Omental fat pad (tissue), 3 donors: ENCODE measurements at regions not wholly inside any gene's neighbourhood (a gene's known extent, or its start where the extent isn't known, plus 50 kb on each side); places are given as distances from the start of the nearest gene placed in this dataset.

Source experiments
- ATAC-seq: fragments of 150-250 bp; one replicate; pipeline ENCODE4 v1.9.1; 2016; ENCODE audit warnings: mild to moderate bottlenecking, moderate library complexity; ENCODE audit not compliant: low FRiP score
- DNase-seq: peaks from one replicate; pipeline ENCODE4 v3.0.0-alpha.2; 2019; ENCODE audit warnings: low spot score
- TF ChIP-seq, protein P1 (sequence below), 3 donors: fragments of 450-650 bp; IDR thresholded peaks; one replicate each; pipeline ENCODE4 v1.5.1; 2016 to 2017; ENCODE audit warnings: antibody characterized with exemption in 3 of 3, mild to moderate bottlenecking in 3 of 3, moderate library complexity in 2 of 3

DNA sequence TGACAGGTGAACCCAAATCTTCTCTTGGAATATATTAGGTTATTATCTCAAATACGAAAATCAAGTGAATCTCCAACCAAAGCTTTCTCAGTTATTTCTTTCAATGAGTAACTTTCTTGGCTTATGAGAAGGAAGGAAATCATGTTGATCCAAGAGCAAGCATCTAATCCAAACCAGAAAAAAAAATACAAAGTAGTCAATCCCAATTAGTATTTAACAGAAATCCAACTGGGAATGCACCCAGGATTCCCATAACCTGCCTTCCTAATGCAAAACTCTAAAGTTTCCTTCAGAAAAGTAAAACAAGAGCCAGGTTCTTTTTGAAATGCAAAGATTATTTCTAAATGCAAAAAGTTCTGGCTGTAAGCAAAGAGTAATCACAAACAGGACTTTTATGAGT is 289.3 kb downstream of the SHOX2 start:
- TF ChIP-seq, protein P1, sequence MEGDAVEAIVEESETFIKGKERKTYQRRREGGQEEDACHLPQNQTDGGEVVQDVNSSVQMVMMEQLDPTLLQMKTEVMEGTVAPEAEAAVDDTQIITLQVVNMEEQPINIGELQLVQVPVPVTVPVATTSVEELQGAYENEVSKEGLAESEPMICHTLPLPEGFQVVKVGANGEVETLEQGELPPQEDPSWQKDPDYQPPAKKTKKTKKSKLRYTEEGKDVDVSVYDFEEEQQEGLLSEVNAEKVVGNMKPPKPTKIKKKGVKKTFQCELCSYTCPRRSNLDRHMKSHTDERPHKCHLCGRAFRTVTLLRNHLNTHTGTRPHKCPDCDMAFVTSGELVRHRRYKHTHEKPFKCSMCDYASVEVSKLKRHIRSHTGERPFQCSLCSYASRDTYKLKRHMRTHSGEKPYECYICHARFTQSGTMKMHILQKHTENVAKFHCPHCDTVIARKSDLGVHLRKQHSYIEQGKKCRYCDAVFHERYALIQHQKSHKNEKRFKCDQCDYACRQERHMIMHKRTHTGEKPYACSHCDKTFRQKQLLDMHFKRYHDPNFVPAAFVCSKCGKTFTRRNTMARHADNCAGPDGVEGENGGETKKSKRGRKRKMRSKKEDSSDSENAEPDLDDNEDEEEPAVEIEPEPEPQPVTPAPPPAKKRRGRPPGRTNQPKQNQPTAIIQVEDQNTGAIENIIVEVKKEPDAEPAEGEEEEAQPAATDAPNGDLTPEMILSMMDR (IDR thresholded peaks at IDR 0.05) = no peak
- ATAC-seq (no peak), DNase-seq (no peak)

DNA sequence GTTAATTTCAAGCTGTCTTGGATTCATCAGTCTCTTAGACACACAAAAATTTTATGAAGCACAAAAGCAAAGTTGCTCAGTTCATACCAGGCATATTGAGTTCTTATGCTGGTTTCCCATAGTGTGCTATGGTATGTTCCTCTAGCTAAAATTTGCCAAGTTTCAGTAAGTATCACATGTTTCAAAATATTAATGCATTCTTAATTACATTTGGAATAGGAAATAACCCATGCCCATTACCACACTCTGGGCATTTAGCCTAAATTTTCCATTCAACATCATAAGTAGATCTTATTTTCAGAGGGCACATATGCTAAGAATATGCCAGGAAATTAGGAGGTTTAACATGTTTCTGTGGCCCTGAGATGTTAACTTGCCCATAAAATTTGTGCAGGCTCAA is 289.9 kb downstream of the SHOX2 start:
- ATAC-seq = no peak
- TF ChIP-seq, protein P1 (IDR thresholded peaks at IDR 0.05) = no peak
- no peak for DNase-seq

DNA sequence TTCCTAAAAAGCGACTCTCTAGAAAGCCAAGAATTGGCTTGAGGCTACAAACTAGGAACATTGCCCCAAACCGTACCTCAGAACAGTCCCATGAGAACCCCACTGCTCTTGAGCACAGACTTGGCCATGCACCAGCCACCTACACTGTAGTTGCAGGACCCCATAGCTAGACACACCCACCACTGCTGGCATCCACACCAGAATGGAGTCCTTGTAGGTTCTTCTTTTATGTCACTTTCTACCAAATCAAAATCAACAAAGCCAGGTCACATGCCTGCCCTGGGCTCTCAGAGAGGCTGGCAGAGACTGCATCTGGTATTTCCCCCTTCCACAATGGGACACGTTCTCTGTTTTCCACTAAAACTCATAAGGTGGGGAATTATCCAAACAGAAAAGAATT is 290.5 kb downstream of the SHOX2 start:
- TF ChIP-seq, protein P1 (IDR thresholded peaks at IDR 0.05) = no peak
- no peak for ATAC-seq
- no peak for DNase-seq

DNA sequence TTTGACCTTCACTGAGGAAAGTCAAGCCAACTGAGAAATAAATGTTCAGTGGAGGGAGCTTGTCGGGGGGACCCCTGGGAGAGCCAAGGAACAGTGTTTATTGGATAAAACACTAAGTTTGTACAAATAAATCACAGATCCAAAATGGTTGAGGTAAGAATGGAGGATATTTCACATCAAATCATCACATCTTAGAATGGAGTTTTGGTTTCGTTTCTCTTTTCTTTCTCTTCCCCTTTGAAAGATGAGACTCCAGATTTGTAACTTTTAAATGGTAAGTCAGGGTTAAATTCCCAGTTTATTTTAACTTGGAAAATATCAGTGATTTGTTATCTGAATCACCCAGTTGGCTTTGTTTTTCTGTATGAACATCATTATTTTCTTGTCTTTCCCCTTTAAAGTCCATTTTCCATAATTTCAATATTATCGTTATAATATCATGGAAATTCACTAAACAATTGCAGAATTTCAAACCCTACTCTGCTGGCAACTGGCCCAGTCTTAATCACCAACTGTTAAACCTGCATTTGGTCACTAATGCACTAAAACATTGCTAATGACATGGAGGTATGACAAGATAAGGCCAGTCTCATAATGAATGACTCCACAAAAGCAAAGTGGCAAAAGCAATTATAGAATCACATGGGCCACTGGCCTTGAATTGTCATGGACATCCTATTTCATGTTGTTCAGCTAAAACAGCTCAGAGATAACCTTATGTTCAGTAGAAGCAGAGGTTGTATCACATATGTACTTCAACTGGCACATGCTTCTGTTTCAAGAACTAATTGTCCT is 295.1 kb downstream of the SHOX2 start:
- no peak for DNase-seq
- TF ChIP-seq, protein P1 (IDR thresholded peaks at IDR 0.05) = no peak
- no peak for ATAC-seq

DNA sequence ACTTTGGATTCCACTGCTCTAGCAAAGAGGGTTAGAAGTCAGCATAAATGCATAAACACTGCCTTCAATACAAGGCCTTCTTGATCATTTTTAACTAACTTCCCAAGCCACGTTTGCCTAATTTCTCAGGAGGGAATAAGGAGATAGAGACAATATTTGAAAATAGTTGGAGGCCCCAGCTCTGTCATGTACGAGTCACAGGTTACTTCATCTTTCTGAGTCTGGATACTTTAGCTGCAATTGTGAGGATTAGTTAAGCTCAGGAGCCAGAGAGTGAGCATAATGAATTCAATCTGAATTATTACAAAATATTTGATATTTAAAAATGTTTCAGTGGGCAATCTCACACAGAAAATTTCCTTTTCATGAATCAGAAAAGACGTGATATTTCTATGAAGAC is 298.9 kb downstream of the SHOX2 start:
- TF ChIP-seq, protein P1 (IDR thresholded peaks at IDR 0.05) = no peak
- ATAC-seq (no peak), DNase-seq (no peak)

DNA sequence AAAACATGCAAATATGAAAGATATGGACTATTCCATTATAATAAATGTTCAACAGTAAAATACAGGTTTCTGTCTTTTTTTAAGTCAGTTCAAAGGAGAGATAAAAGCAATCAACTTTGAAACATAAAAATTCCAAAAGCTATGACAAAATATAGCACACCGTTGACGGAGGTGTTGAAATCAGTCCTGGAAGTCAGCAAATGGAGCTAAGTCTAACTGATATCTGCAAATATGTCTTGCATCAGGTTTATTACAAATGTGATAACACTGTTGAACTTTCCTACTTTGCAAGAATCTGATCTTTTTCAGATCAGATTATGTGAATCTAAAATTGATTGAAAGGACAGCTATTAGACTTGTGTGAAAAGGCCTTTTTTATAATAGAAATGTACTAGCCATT is 300.7 kb downstream of the SHOX2 start:
- DNase-seq (no peak), ATAC-seq (no peak)
- TF ChIP-seq, protein P1 (IDR thresholded peaks at IDR 0.05) = no peak

DNA sequence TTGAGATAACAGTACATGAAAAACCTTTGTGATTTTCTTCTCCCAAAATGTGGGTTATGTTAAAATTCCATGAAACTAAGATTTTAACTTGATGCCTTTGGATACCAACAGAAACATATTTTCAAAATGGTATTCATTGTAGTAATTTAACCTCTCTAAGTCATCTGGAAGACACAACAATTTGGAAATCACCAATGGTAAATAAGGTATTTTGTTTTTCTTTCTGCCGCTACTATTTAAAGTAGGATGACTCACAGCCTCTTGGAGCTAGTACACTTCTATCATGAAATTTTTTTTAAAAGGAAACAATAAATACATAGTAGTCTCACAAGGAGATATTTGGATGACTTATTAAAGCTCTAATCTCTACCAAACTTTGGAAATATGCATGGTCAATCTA is 291.6 kb upstream of the VEPH1 start:
- DNase-seq (no peak), ATAC-seq (no peak)
- TF ChIP-seq, protein P1 (IDR thresholded peaks at IDR 0.05) = no peak
